Natural killer cell (primary cell): ENCODE measurements at regions not wholly inside any gene's neighbourhood (a gene's known extent, or its start where the extent isn't known, plus 50 kb on each side); places are given as distances from the start of the nearest gene placed in this dataset.

ENCODE experiments used
- ATAC-seq, 3 donors: fragments of 150-1000 bp in 2 of 3; fragments of 200-7000 bp in 1 of 3; cut with Tn5 transposase; 1 replicate in 1 of 3; 2 replicates in 2 of 3; pipeline ENCODE4 v1.10.0; 2021; ENCODE audit warnings: mild to moderate bottlenecking in 2 of 3, moderate library complexity in 2 of 3
- DNase-seq, 2 donors: peaks; one replicate each; pipeline versions ENCODE4 v3.0.0 to v3.0.0-alpha.2; 2013 to 2021; ENCODE audit warnings: mixed read lengths in 1 of 2
- H3K27ac ChIP-seq: one replicate; pipeline ENCODE4 v1.5.1; 2013; ENCODE audit warnings: mild to moderate bottlenecking, low read length
- H3K27me3 ChIP-seq: one replicate; pipeline ENCODE4 v1.6.1; 2013; ENCODE audit warnings: low read length; ENCODE audit not compliant: control insufficient read depth, insufficient read depth
- H3K36me3 ChIP-seq: one replicate; pipeline ENCODE4 v1.6.1; 2013; ENCODE audit warnings: low read length; ENCODE audit not compliant: control insufficient read depth, insufficient read depth
- H3K4me1 ChIP-seq: one replicate; pipeline ENCODE4 v1.6.1; 2013; ENCODE audit warnings: low read length; ENCODE audit not compliant: control insufficient read depth, insufficient read depth
- H3K4me3 ChIP-seq: one replicate; pipeline ENCODE4 v1.5.1; 2013; ENCODE audit warnings: low read length
- H3K9me3 ChIP-seq: one replicate; pipeline ENCODE4 v1.6.1; 2013; ENCODE audit warnings: low read length; ENCODE audit not compliant: control insufficient read depth, insufficient read depth
- H3K27ac Mint-ChIP-seq, 2 donors: one replicate each; pipeline ENCODE4 v1.8.0; 2022; ENCODE audit warnings: mild to moderate bottlenecking in 2 of 2, mixed read lengths in 2 of 2, moderate library complexity in 1 of 2
- H3K27me3 Mint-ChIP-seq, 2 donors: one replicate each; pipeline ENCODE4 v1.8.0; 2022; ENCODE audit warnings: low read depth in 2 of 2, mixed read lengths in 2 of 2
- H3K36me3 Mint-ChIP-seq: one replicate; pipeline ENCODE4 v1.8.0; 2022; ENCODE audit warnings: mixed read lengths
- H3K4me1 Mint-ChIP-seq, 2 donors: one replicate each; pipeline ENCODE4 v1.8.0; 2022; ENCODE audit warnings: mixed read lengths in 2 of 2
- H3K4me3 Mint-ChIP-seq: one replicate; pipeline ENCODE4 v1.8.0; 2022; ENCODE audit warnings: mild to moderate bottlenecking, moderate library complexity, mixed read lengths
- H3K9me3 Mint-ChIP-seq, 2 donors: one replicate each; pipeline ENCODE4 v1.8.0; 2022; ENCODE audit warnings: mixed read lengths in 2 of 2
- WGBS: methylation state at CpG from one replicate; pipeline ENCODE4 v1.1.7; 2013; ENCODE audit warnings: missing lambda C conversion rate; ENCODE audit not compliant: insufficient coverage; 5-methylcytosine and 5-hydroxymethylcytosine counted together
- intact Hi-C: fragments of 100-400 bp; cut with micrococcal nuclease; formaldehyde crosslinking; loops from one replicate; pipeline ENCODE4 v1.14.2; 2022
- TF ChIP-seq, protein P1 (sequence below): fragments of 200-600 bp; IDR thresholded peaks from one replicate; pipeline ENCODE4 v1.8.0; 2022; ENCODE audit warnings: antibody characterized with exemption

GRCh38 chr4:152146244-152146643, 385.4 kb upstream of the GATB start:
- DNase-seq = no peak
- H3K27me3 Mint-ChIP-seq = no peaks in the 10 kb centered on the region
- peaks cover 17% of the 10 kb centered on the region for H3K9me3 ChIP-seq
- no peak overlapping the region for H3K27ac Mint-ChIP-seq
- no peaks in the 10 kb centered on the region for H3K36me3 ChIP-seq
- no peaks in the 10 kb centered on the region for H3K4me1 Mint-ChIP-seq
- WGBS = 50% methylated on average over 1 of the region's 1 CpG
- no peak overlapping the region for H3K4me3 Mint-ChIP-seq
- ATAC-seq = no peak
- TF ChIP-seq, protein P1, sequence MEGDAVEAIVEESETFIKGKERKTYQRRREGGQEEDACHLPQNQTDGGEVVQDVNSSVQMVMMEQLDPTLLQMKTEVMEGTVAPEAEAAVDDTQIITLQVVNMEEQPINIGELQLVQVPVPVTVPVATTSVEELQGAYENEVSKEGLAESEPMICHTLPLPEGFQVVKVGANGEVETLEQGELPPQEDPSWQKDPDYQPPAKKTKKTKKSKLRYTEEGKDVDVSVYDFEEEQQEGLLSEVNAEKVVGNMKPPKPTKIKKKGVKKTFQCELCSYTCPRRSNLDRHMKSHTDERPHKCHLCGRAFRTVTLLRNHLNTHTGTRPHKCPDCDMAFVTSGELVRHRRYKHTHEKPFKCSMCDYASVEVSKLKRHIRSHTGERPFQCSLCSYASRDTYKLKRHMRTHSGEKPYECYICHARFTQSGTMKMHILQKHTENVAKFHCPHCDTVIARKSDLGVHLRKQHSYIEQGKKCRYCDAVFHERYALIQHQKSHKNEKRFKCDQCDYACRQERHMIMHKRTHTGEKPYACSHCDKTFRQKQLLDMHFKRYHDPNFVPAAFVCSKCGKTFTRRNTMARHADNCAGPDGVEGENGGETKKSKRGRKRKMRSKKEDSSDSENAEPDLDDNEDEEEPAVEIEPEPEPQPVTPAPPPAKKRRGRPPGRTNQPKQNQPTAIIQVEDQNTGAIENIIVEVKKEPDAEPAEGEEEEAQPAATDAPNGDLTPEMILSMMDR = no peak
- no peak overlapping the region for H3K27ac ChIP-seq
- no peaks in the 10 kb centered on the region for H3K4me1 ChIP-seq
- peaks cover 6 to 14% of the 10 kb centered on the region in 2 donors for H3K9me3 Mint-ChIP-seq
- intact Hi-C loops = no loop called here
- peaks cover 10% of the 10 kb centered on the region for H3K36me3 Mint-ChIP-seq
- no peak overlapping the region for H3K4me3 ChIP-seq
- no peaks in the 10 kb centered on the region for H3K27me3 ChIP-seq

DNA sequence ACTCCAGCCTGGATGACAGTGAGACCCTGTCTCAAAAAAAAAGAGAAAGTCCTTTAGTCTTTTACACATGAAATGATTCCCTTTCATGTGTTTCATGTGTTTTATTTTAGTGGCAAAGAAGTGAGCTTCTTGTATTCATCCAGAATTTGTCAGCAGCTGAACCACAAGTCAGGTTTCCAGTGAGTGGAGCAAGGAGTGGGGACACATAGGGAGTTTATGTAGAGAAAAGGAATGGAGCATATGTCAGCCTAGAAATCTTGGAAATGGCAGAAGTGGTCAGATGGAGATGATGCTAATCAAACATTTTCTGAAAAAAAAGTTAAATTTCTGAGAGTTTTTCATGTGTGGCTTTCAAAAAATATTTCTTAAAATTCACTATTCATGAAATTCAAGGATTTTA, 383.0 kb upstream of the GATB start:
- Mint-ChIP-seq H3K27me3 (no peaks in the 10 kb centered on the region), H3K4me1 (peaks cover 2% of the 10 kb centered on the region in 2 donors), H3K9me3 (peaks cover 6 to 14% of the 10 kb centered on the region in 2 donors), H3K27ac (no peak overlapping the region), H3K4me3 (no peak overlapping the region), H3K36me3 (peaks cover 10% of the 10 kb centered on the region)
- no peak for ATAC-seq
- intact Hi-C loops = no loop called here
- Histone ChIP-seq H3K27me3 (no peaks in the 10 kb centered on the region), H3K9me3 (peaks cover 17% of the 10 kb centered on the region), H3K36me3 (no peaks in the 10 kb centered on the region), H3K4me3 (no peak overlapping the region), H3K27ac (no peak overlapping the region), H3K4me1 (peaks cover under 1% of the 10 kb centered on the region)
- TF ChIP-seq, protein P1 = no peak
- DNase-seq = no peak

- TF ChIP-seq, protein P1 = no peak
- Histone ChIP-seq H3K4me1 (peaks cover 6% of the 10 kb centered on the region), H3K27ac (no peak overlapping the region), H3K4me3 (no peak overlapping the region), H3K27me3 (peaks cover 3% of the 10 kb centered on the region), H3K9me3 (no peaks in the 10 kb centered on the region), H3K36me3 (no peaks in the 10 kb centered on the region)
- H3K4me1 Mint-ChIP-seq = peaks cover 14 to 16% of the 10 kb centered on the region in 2 donors
- no peak overlapping the region for H3K4me3 Mint-ChIP-seq
- no peak overlapping the region for H3K27ac Mint-ChIP-seq
- H3K36me3 Mint-ChIP-seq = no peaks in the 10 kb centered on the region
- DNase-seq (peak in 1 of 2 donors; percentile 61), ATAC-seq (peak in 1 of 3 donors; percentile 57)
- WGBS = 33% methylated on average over 3 of the region's 3 CpGs
- peaks cover 0 to 3% of the 10 kb centered on the region in 2 donors for H3K27me3 Mint-ChIP-seq
- intact Hi-C loops = no loop called here
- no peaks in the 10 kb centered on the region for H3K9me3 Mint-ChIP-seq
Measured at GRCh38 chr4:152138451-152138850, 377.6 kb upstream of the GATB start.

DNA sequence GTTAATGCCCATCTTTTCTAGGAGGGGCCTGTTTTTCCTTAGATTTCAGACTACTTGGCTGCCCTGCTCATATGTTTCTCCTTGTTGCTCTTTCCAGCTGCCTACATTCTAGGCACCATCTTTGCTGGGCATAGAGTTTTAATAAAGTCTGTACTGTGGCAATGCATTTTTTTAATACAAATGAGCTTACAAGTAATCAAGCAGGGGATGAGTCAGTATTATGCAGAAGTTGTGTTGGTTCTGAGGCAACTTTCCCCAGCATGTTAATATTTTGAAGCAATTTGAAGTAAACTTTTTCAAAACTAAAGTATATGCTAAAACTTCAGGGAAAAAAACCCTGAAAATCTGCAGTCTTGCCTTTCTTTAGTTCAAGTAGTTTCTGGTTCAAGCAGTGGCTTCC, 372.0 kb upstream of the GATB start:
- H3K9me3 ChIP-seq = no peaks in the 10 kb centered on the region
- peaks cover 3% of the 10 kb centered on the region for H3K27me3 ChIP-seq
- H3K27ac ChIP-seq = no peak overlapping the region
- intact Hi-C loops = no loop called here
- Mint-ChIP-seq H3K27me3 (peaks cover 6 to 8% of the 10 kb centered on the region in 2 donors), H3K27ac (no peak overlapping the region), H3K4me3 (no peak overlapping the region), H3K9me3 (peaks cover 0 to 4% of the 10 kb centered on the region in 2 donors), H3K4me1 (peaks cover 1 to 6% of the 10 kb centered on the region in 2 donors), H3K36me3 (peaks cover 6% of the 10 kb centered on the region)
- TF ChIP-seq, protein P1 = no peak
- H3K36me3 ChIP-seq = no peaks in the 10 kb centered on the region
- H3K4me1 ChIP-seq = no peaks in the 10 kb centered on the region
- no peak for DNase-seq
- no peak for ATAC-seq
- H3K4me3 ChIP-seq = no peak overlapping the region
